Smooth muscle cell (in vitro differentiated cells): ENCODE measurements at regions not wholly inside any gene's neighbourhood (a gene's known extent, or its start where the extent isn't known, plus 50 kb on each side); places are given as distances from the start of the nearest gene placed in this dataset.

Experiments used
- DNase-seq: peaks from one replicate; lab custom pipeline; 2025; ENCODE audit not compliant: unreplicated experiment; lab: John Stamatoyannopoulos, UW
- H2AFZ ChIP-seq: fragments of 200-600 bp; sonication (generic); 2 replicates; pipeline ENCODE4 v1.6.0; 2016; ENCODE audit warnings: antibody characterized with exemption, low read depth, mild to moderate bottlenecking
- H3F3A ChIP-seq: fragments of 200-600 bp; sonication (generic); 2 replicates; pipeline ENCODE4 v1.6.0; 2017; ENCODE audit warnings: antibody characterized with exemption, low read depth
- H3K27ac ChIP-seq: fragments of 200-600 bp; sonication (generic); 2 replicates; pipeline ENCODE4 v1.5.1; 2016; ENCODE audit warnings: low read depth, mild to moderate bottlenecking
- H3K27me3 ChIP-seq: fragments of 200-600 bp; sonication (generic); 2 replicates; pipeline ENCODE4 v1.6.1; 2016; ENCODE audit warnings: low read depth, mild to moderate bottlenecking
- H3K36me3 ChIP-seq: fragments of 200-600 bp; sonication (generic); 2 replicates; pipeline ENCODE4 v1.5.1; 2016; ENCODE audit warnings: low read depth
- H3K4me1 ChIP-seq: fragments of 200-600 bp; sonication (generic); 2 replicates; pipeline ENCODE4 v1.5.1; 2016; ENCODE audit warnings: low read depth
- H3K4me2 ChIP-seq: fragments of 200-600 bp; sonication (generic); 2 replicates; pipeline ENCODE4 v1.6.0; 2016; ENCODE audit warnings: mild to moderate bottlenecking
- H3K4me3 ChIP-seq: fragments of 200-600 bp; sonication (generic); 2 replicates; pipeline ENCODE4 v1.5.1; 2016; ENCODE audit warnings: mild to moderate bottlenecking
- H3K79me2 ChIP-seq: fragments of 200-600 bp; sonication (generic); 2 replicates; pipeline ENCODE4 v1.6.0; 2016; ENCODE audit warnings: low read depth, mild to moderate bottlenecking
- H3K9ac ChIP-seq: fragments of 200-600 bp; sonication (generic); 2 replicates; pipeline ENCODE4 v1.6.0; 2016; ENCODE audit warnings: low read depth
- H3K9me3 ChIP-seq: fragments of 200-600 bp; sonication (generic); replicated peaks from 2 replicates; pipeline ENCODE4 v1.5.1; 2016; ENCODE audit warnings: low read depth
- H4K20me1 ChIP-seq: fragments of 200-600 bp; sonication (generic); 2 replicates; pipeline ENCODE4 v1.6.0; 2016; ENCODE audit warnings: low read depth
- whole genome bisulfite sequencing: methylation state at CpG from one replicate; pipeline ENCODE4 v1.1.7; 2016; ENCODE audit warnings: low lambda C conversion rate; 5-methylcytosine and 5-hydroxymethylcytosine counted together
- TF ChIP-seq, protein P1 (sequence below): fragments of 200-600 bp; sonication (generic); IDR thresholded peaks from 2 replicates; pipeline ENCODE4 v1.5.1; 2017; ENCODE audit warnings: borderline replicate concordance, mild to moderate bottlenecking, antibody characterized with exemption; ENCODE audit not compliant: insufficient read depth, poor library complexity, severe bottlenecking

DNA sequence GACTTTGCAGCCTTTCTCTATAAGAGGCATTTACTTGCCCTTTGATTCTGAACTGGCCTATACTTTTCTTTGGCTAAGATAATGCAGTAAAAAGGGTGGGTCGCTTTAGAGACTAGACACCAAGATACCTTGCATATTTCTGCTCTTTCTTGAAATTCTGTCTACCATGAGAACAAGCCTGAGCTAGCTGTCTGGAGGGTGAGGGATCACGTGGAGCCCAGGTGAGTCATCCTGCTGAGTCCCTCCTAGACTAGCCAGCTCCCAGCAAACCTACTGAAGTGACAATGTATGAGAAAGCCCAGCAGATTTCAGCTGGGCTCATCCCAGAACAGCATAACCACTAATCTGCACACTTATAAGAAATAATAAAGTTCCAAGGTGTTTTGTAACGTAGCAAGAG, 408.0 kb upstream of the KAZN start:
- Histone ChIP-seq H3K9me3 (no peaks in the 10 kb centered on the region), H3F3A (no peaks in the 10 kb centered on the region), H3K4me3 (no peak overlapping the region), H3K27ac (peak overlapping the region; percentile 65), H4K20me1 (no peaks in the 10 kb centered on the region), H3K36me3 (no peaks in the 10 kb centered on the region), H2AFZ (no peak overlapping the region), H3K79me2 (no peaks in the 10 kb centered on the region), H3K27me3 (no peaks in the 10 kb centered on the region), H3K4me1 (no peaks in the 10 kb centered on the region), H3K9ac (no peak overlapping the region), H3K4me2 (no peak overlapping the region)
- TF ChIP-seq, protein P1, sequence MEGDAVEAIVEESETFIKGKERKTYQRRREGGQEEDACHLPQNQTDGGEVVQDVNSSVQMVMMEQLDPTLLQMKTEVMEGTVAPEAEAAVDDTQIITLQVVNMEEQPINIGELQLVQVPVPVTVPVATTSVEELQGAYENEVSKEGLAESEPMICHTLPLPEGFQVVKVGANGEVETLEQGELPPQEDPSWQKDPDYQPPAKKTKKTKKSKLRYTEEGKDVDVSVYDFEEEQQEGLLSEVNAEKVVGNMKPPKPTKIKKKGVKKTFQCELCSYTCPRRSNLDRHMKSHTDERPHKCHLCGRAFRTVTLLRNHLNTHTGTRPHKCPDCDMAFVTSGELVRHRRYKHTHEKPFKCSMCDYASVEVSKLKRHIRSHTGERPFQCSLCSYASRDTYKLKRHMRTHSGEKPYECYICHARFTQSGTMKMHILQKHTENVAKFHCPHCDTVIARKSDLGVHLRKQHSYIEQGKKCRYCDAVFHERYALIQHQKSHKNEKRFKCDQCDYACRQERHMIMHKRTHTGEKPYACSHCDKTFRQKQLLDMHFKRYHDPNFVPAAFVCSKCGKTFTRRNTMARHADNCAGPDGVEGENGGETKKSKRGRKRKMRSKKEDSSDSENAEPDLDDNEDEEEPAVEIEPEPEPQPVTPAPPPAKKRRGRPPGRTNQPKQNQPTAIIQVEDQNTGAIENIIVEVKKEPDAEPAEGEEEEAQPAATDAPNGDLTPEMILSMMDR, result no peak
- DNase-seq, result no peak
- WGBS, result 53% methylated on average over 3 of the region's 3 CpGs

DNA sequence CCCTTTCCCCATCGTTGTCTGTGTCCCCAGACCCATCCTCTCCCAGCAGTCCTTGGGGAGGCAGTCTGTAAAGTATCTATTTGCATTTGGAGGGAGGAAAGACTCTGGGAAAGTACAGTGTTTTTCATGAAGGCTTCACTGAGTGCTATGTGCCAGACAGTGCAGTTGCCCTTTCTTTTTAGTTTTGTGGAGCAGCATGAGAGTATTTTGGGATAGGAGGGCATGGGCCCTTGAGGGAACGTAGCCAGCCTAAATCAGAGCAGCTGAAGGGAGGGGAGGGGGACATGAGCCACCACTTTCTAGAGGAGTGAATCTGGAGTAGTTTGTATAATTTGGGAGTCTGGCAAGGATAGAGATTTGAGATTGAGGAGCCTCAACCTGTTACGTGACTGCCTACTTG, 404.0 kb upstream of the KAZN start:
- Histone ChIP-seq H3K27me3 (no peaks in the 10 kb centered on the region), H3K27ac (no peak overlapping the region), H2AFZ (no peak overlapping the region), H3K4me3 (no peak overlapping the region), H3K36me3 (no peaks in the 10 kb centered on the region), H3K4me2 (no peak overlapping the region), H4K20me1 (no peaks in the 10 kb centered on the region), H3K9me3 (no peaks in the 10 kb centered on the region), H3K9ac (no peak overlapping the region), H3F3A (no peaks in the 10 kb centered on the region), H3K79me2 (no peaks in the 10 kb centered on the region), H3K4me1 (no peaks in the 10 kb centered on the region)
- TF ChIP-seq, protein P1, result no peak
- WGBS, result 86% methylated on average over 3 of the region's 3 CpGs
- DNase-seq, result no peak

DNA sequence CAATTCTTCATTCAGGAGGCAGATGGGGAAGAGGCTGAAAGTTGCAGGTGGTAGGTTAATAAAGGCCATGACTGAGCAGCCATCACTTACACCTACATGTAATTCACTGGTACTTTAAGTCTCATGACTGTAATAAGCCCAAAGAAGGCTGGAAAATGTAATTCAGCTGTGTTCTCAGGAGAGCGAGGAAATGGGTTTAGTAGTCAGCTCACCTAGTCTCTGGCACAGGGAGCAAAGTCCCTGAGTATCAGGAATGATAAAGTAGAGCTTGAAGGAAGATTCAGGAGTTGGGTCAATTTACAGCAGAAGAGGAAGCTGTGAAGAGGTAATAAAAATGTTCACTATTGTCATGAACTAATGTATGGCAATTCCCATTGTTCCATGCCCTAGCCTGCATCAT, 393.4 kb upstream of the KAZN start:
- no peak overlapping the region for H3K9ac ChIP-seq
- H3K27ac ChIP-seq, result no peak overlapping the region
- no peaks in the 10 kb centered on the region for H3K36me3 ChIP-seq
- H2AFZ ChIP-seq, result no peak overlapping the region
- H3K79me2 ChIP-seq, result no peaks in the 10 kb centered on the region
- TF ChIP-seq, protein P1, result no peak
- no peaks in the 10 kb centered on the region for H3K27me3 ChIP-seq
- H3K9me3 ChIP-seq, result no peaks in the 10 kb centered on the region
- H3F3A ChIP-seq, result no peaks in the 10 kb centered on the region
- DNase-seq, result no peak
- no peak overlapping the region for H3K4me2 ChIP-seq
- no peaks in the 10 kb centered on the region for H3K4me1 ChIP-seq
- no peak overlapping the region for H3K4me3 ChIP-seq
- 93% methylated on average over 1 of the region's 1 CpG for WGBS
- no peaks in the 10 kb centered on the region for H4K20me1 ChIP-seq

DNA sequence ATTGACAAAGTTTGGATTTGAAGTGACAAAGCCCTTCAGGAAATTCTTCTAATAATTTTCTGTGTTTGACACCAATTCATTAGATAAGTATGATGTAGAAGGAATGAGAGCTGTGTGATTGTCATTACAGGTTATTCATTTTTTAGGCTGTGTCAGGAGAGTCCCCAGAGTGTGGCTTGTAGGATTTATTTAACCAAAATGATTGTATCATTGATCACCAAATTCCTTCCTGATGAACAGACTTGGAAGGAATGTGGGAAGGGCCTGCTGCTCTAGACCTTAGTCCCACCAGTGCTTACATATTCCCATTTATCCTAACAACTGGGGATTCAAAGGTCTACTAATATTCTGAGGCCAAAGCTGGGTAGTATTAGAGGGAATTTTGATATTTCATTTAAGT, 383.3 kb upstream of the KAZN start:
- no peak overlapping the region for H3K9ac ChIP-seq
- no peaks in the 10 kb centered on the region for H3K27me3 ChIP-seq
- TF ChIP-seq, protein P1, result no peak
- no peak overlapping the region for H3K27ac ChIP-seq
- H4K20me1 ChIP-seq, result no peaks in the 10 kb centered on the region
- no peaks in the 10 kb centered on the region for H3F3A ChIP-seq
- H3K36me3 ChIP-seq, result no peaks in the 10 kb centered on the region
- no peak overlapping the region for H2AFZ ChIP-seq
- H3K9me3 ChIP-seq, result peaks cover 18% of the 10 kb centered on the region
- H3K4me3 ChIP-seq, result no peak overlapping the region
- H3K4me2 ChIP-seq, result no peak overlapping the region
- no peaks in the 10 kb centered on the region for H3K79me2 ChIP-seq
- no peak for DNase-seq
- H3K4me1 ChIP-seq, result no peaks in the 10 kb centered on the region
